Embryonic facial prominence (tissue), 1 donor: ENCODE measurements at regions not wholly inside any gene's neighbourhood (a gene's known extent, or its start where the extent isn't known, plus 50 kb on each side); places are given as distances from the start of the nearest gene placed in this dataset.
"Not testable (repeated sequence)": the region's sequence is repeated elsewhere in the genome, so short reads cannot be mapped to it uniquely, and the experiment has no call there.

Source experiments
- DNase-seq: peaks from one replicate; pipeline ENCODE4 v3.0.0-alpha.2; 2016; ENCODE audit errors: extremely low spot score

DNA sequence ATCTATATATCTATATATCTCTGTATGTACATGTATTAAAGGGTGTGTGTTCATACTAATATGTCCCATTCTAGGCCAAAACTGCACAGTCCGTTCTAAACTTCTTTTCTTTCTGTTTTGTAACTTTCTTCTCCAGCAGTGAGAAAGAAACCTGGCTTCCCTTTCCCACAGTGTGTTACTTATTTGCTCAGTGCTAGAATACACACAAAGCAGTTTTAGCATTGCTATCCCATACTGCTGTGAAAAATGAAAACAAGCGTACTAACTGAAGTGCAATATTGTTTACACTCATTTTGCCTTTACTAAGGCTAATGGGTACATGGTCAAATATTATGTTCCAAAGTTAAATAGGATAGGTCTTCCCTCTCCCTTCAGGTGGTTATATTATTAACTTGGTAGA lies 163.9 kb downstream of the LEPR start:
- DNase-seq, result no peak

DNA sequence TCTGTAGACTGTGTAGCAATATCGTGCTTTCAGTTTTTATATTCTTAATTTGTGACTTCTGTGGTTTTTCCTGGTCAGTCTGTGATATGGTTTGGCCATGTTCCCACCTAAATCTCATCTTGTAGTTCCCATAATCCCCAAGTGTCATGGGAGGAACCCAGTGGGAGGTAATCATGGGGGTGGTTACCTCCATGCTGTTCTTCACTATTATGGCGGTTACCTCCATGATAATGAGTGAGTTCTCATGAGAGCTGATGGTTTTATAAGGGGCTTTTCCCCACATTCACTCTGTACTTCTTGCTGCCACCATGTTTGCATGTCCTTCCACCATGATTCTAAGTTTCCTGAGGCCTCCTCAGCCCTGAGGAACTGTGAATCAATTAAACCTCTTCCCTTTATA lies 169.8 kb downstream of the LEPR start:
- DNase-seq, result no peak

DNA sequence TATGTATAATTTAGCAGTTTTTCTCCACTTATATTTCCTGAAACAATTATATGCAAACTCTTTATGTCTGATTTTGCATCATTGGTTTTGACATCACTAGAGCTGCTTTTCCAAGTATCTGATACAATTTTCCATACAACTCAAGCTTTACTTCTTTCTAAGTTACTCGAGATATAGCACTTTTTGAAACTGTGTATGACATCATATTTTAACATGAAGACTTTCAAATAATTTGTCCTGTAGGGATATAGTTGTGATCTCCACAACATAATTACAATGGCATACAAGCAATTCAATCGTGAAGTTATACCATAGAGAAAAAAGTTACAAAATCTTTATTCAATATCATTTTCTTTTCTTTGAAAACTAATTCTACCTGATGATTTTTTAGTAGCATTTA lies 173.0 kb downstream of the LEPR start:
- no peak for DNase-seq

DNA sequence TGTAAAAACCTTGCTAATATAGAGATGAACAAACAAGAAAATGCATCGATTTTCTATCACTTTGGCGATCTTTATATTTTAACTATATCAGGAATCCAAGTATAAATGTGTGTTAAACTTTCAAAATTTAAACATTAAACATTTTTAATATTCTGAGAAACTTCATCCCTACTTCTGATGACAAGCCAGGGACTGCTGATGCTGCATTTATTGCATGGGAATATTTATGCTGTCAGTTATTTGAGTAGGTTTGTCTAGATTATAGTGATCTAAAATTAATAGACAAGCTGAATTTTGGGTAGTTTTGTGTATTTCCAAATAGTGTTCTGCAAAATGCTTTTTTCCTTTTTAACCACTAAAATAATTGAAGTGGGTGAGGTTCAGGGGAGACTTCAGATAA lies 175.3 kb downstream of the LEPR start:
- DNase-seq, result no peak

DNA sequence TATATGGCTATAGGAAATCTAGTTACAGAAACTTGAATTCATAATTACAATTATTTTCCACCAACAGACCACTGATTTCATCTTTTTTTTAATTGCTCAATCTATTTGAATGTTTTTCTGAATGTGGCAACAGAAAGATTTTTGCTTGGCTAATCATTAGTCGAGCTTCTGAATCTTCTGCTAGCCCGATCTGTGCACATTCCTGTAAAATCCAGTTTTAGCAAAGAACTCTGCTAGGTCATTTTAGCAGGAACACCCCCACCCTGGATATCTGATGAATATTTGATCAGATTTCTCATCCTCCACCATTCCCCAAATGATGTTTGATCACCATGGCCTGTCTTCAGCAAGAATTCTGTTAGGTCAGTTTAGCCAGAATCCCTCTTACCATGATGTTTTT lies 176.3 kb downstream of the LEPR start:
- DNase-seq, result no peak

DNA sequence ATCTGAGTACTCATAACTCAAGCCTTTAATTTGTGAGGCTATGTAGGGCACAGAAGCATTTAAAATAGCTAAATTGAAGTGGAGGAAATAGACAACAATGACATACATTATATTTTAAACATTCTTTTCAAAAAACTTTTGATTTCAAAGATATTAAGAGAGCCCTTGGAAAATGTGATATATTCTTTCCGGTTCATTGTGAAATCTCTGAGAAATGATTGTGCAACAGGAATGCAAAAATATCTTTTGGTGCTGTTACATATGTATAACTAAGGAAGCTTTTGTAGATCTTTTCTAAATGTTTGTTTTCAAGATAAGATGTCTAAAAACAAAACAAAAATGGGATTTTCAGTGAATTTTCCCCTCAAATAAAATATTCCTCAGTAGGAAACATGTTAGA lies 185.2 kb downstream of the LEPR start:
- no peak for DNase-seq

DNA sequence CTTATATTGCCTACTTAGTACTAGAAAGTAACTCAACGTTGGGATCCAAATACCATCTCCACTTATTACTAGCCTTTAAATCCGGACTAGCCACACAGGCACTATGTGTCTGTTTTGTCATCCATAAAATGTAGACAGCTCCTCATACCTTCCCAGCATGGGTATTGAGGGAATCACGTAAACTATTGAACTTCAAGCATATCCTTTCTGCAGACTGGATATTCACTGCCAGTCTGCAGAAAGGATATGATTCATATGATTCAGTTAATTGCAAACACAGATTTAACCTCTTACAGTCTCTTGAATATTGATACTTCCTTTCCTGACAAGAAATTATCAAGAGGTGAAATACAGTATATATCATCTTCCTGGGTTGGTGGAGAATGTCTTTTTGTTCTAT lies 186.0 kb downstream of the LEPR start:
- no peak for DNase-seq

DNA sequence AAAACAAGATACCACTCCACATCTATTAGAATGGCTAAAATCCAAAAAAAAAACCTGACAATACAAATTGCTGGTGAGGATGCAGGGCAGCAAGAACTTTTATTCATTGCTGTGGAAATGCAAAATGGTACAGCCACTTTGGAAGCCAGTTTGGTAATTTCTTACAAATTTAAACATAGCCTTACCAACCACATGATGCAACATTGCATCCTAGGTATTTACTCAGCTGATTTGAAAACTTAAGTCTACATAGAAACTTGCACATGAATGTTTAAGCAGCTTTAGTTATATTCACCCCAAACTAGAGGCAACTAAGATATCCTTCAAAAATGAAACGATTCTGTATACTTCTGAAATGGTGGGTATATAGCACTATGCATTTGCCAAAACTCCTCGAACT lies 178.8 kb upstream of the PDE4B start:
- DNase-seq, result no peak

DNA sequence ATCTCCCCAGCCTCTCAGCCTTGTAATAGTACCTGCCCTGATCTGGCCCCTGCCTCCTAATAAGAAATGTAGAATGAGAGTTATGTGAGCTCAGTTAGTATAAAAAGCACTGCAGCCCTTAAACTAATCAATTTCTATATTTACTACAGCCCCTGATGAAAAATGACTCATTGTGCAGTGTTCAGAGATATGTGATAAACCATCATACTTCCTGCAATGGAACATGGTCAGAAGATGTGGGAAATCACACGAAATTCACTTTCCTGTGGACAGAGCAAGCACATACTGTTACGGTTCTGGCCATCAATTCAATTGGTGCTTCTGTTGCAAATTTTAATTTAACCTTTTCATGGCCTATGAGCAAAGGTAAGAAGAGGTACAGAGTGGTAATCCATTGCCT lies 176.8 kb upstream of the PDE4B start:
- DNase-seq, result no peak

DNA sequence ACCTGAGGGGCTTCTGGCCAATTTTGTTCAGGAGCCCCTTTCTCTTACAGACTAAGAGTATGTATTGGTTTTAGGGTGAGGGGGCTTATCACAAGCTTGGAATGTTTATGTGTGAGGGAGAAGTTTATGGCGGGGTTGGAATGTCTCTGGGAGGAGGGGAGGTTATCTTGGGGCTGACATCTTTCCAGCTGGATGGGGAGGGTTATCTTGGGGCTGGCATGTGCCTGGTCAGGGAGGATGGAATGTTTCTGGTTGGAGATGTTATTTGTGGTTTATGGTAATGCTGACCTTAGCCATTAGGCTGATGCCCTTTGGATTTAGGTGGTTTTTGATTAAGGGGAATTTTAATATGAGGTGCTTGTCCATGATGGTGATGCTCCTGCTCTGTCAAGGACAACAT lies 171.0 kb upstream of the PDE4B start:
- not testable (repeated sequence) for DNase-seq

DNA sequence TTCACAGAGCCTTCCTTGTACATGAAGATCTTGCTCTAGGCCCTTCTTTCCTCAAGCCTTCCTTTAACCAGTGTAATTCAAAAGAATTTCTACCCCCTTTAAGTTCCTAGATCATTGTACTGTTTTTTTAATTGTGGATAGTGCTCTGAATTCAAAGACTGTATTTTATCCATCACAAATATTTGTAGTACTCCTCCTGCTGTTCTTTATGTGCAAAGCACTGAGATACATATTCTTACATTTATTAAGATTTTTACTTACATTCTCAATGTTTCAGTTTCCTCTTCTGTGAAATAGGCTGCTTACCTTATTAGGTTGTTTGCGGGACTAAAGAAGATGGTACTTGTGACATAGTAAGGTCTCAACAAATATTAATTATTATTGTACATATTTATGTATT lies 168.8 kb upstream of the PDE4B start:
- DNase-seq, result no peak

DNA sequence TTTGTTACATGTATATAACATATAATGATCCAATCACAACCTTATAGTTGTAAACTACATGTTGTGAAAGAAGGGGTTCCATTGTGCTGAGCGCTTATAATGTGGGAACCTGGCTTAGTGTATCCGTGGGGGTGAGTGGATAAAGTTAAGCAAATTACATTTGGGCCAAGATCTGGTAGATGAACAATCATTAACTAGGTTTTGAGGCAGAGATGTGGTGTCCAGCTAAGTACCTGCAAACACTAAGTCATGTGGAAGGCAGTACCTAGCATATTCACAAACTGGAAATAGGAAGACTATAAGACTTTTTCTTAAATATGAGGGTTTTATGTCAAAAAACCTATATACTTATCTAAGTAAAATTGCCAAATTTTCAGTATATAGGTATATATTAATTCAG lies 167.2 kb upstream of the PDE4B start:
- DNase-seq, result no peak

DNA sequence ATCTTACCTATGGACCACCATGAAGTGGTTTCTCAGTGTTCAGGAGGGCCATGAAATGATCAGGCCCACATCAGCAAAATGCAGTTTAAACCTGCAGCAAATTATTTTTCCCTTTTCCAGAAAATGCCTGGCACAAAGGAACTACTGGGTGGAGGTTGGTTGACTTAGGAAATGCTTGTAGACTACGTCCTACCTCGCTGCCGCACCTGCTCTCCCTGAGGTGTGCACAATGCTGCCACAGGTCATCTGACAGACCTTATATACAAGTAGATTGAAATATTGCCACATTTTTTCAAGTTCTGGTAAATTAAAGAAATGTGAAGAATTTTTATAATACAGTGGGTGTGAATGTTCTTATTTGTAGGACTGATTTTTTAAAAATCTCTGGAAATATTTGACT lies 166.7 kb upstream of the PDE4B start:
- DNase-seq, result no peak

DNA sequence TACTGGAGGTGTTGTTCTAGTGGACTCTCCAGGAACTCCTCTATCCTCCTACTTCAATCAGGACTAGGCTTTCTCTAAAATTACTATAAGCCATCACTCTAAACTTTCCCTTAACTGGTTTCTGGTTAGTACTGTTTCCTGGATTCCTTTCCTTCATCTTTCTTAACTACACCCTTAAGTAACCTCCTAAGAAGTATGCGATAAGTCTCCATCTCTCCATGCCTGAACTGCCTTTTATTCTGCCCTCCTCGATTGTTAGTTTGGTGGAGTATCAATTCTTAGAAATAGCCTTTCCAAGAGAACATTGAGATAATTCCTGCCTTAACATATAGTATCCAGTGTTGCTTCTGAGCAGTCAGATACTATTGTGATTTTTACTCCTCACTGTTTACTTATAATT lies 162.9 kb upstream of the PDE4B start:
- DNase-seq, result no peak

DNA sequence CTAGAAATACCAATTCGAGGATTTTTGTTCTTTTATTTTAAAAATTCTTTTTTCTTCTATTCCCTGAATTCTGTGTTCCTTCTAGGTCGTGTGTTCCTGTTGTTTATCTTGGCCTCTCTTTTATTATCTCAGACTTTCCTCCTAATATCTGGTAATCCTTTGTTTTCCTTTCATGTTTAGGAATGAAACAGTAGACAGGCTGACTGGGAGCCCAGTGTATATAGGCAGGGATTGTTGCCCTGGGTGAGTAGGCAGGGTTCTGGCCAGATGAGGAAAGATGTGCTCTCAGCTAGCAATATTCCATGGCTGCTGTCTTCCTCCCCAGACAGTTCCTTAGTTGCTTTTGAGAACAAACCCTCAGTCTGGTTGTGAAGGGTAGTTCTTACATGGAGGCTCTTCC lies 161.8 kb upstream of the PDE4B start:
- no peak for DNase-seq

DNA sequence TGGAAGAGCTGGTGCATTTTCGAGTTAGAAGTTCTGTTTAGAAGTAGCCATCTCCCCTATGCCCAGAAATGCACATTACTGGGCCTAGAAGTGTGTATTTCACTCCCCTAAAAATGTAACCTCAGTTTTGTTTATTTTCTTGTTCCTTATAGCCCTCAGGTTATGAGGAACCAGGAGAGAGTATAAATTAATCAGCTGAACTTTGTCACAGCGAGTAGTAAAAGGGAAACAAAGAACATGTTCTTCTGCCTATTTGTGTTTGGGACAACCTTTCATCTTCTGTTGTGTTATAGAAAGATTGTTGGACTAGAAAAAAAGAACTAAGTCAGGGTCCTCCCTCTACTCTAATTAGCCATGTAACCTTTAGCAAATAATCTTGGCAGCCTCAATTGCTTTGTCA lies 160.5 kb upstream of the PDE4B start:
- no peak for DNase-seq

DNA sequence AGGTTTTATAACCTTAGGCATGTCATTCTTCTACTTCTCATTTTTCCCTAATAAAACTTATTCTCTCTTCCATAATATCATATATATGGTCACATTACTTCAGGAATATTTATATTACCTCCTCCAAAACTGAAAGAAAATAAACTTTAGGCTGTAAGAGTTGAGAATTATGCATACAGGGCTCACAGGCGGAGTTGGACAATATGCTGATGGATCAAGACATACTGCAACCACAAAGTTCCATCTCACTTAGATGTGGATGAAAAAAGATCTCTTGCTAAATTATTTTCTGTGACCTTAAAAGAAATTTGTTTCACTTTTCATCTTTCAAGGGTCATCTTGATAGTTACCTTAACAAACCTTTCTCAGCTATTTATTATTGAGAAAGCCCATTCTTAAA lies 152.6 kb upstream of the PDE4B start:
- no peak for DNase-seq

DNA sequence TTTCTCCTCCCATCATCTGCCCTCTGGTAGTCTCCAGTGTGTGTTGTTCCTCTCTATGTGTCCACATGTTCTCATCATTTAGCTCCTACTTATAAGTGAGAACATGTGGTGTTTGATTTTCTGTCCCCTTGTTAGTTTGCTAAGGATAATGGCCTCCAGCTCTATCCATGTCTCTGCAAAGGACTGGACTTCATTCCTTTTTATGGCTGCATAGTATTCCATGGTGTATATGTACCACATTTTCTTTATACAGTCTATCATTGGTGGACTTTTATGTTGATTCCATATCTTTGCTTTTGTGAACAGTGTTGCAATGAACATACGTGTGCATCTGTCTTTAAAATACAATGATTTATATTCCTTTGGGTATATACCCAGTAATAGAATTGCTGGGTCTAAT lies 143.5 kb upstream of the PDE4B start:
- not testable (repeated sequence) for DNase-seq

DNA sequence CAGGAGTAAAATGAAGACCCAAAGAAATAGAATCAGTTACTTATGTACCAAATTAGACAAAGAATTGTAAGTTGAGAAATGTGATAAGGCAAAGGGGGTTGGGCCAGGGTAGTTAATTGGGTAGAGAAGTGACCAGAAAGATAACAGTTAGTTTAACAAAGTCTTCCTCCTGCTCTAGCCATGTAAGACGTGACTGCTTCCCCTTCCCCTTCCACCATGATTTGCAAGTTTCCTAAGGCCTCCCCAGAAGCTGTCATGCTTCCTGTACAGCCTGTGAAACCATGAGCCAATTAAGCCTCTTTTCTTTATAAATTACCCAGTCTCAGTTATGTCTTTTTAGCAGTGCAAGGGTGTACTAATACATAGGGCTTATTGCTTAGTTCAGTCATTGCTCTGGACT lies 142.0 kb upstream of the PDE4B start:
- DNase-seq, result no peak

DNA sequence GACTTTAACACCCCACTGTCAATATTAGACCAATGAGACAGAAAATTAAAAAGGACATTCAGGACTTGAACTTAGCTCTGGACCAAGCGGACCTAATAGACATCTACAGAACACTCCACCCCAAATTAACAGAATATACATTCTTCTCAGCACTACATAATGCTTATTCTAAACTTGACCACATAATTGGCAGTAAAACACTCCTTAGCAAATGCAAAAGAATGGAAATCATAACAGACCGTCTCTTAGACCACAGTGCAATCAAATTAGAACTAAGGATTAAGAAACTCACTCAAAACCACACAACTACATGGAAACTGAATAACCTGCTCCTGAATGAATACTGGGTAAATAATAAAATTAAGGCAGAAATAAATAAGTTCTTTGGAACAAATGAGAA lies 138.2 kb upstream of the PDE4B start:
- not testable (repeated sequence) for DNase-seq

DNA sequence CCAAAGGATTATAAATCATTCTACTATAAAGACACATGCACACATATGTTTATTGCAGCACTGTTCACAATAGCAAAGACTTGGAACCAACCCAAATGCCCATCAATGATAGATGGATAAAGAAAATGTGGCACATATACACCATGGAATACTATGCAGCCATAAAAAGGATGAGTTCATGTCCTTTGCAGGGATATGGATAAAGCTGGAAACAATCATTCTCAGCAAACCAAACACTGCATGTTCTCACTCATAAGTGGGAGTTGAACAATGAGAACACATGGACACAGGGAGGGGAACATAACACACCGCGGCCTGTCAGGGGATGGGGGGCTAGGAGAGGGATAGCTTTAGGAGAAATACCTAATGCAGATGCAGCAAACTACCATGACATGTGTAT lies 135.1 kb upstream of the PDE4B start:
- DNase-seq, result not testable (repeated sequence)

DNA sequence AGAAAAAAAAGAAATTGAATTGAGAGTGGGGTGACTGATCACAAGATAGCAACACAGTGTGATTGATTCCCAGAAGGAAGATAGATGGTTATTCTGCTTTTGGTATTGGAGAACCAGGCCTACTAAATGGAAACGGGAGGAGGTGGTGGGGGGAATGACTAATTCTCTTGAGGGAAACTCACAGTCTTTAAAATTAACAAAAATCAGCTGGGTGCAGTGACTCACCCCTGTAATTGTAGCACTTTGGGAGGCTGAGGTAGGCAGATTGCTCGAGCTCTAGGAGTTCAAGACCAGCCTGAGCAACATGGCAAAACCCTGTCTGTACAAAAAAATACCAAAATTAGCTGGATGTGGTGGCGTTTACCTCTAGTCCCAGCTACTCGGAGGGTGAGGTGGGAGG lies 134.6 kb upstream of the PDE4B start:
- DNase-seq, result no peak

DNA sequence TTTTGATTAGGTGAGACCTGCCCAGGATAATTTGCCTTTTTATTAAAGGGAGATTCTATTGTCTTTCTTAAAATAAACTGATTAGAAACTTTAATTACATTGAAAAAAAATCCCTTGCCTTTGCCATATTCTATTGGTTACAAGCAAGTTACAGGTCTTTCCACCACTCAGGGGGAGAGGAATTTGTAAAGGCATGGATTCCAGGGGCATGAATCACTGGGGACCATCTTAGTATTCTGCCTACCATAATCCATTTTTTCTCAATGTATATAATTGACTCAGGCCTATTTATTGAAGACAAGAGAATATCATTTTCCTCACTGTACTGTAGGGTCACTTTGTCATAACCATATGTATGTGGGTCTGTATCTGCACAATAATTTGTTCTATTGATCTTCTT lies 124.3 kb upstream of the PDE4B start:
- no peak for DNase-seq

DNA sequence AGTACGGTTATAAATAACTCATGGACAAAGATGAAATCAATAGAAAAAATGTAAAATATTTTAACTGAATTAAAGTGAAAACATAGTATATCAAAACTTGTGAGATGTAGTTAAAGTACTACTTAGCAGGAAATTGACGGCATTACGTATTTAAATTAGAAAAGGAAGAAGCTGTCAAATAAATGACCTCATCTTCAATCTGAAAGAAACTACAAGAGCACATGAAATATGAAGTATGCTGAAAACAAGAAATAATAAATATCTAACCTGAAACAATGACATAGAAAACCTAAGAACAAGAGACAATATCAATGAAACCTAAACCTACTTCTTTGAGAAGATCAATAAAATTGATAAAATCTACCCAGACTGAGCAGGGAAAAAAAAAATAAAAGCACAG lies 122.2 kb upstream of the PDE4B start:
- DNase-seq, result no peak

DNA sequence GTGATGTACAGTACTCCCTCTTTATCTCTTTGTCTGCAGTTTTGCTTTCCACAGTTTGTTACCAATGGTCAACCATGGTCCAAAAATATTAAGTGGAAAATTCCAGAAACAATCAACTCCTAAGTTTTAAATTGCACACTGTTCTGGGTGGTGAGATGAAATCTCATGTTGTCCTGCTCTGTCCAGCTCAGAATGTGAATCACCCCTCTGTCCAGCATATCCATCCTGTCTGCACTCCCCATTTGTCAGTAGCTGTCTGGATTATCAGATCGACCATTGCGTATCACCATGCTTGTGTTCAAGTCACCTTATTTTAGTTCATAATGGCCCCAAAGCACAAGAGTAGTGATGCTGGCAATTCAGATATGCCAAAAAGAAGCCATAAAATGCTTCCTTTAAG lies 118.2 kb upstream of the PDE4B start:
- DNase-seq, result no peak
